ENCODE measurements at regions not wholly inside any gene's neighbourhood (a gene's known extent, or its start where the extent isn't known, plus 50 kb on each side); places are given as distances from the start of the nearest gene placed in this dataset.

DNA sequence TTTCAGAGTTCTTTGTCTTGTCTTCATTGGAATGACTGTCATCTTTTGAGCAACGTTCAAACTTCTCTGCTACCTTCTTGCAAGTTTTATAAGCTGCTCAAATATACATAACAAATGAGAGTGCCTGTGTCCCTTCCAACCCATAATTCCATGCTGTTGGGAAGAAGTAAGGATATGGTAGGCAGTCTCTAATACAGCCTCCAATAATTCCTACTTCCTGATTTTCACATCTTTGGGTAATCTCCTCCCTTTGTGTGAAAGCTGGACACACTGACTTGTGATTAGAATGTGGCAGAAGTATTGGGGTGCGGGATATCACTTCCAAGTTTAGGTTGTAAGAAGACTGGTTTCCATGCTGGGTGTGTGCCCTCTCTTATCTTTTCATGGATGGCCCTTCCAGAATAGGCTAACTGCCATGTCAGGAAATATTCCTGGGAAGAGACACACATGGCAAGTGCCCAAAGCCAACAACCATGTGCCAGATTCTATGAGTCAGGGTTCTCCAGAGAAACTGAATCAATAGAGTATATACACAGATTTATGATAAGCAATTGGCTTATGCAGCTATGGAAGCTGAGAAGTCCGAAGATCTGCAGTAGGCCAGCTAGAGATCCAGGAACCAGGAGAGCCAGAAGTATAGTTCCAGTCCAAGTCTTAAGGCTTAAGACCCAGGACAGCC is 531.3 kb downstream of the NTRK2 start:
- TF ChIP-seq CTCF (IDR thresholded peaks at IDR 0.05; ENCODE audit: borderline replicate concordance, insufficient read depth, low read depth, low read length): no peak
- H3K4me3 ChIP-seq (ENCODE audit: low read depth, low read length): no peak overlapping the region

- no peak for TF ChIP-seq CTCF (IDR thresholded peaks at IDR 0.05; ENCODE audit: borderline replicate concordance, insufficient read depth, low read depth, low read length)
Observed at GRCh38 chr9:85199866-85200495, 530.5 kb downstream of the NTRK2 start.

GRCh38 chr9:85192750-85193149 is 523.2 kb downstream of the NTRK2 start:
- no peak overlapping the region for H3K4me3 ChIP-seq (ENCODE audit: low read depth, low read length)
- TF ChIP-seq CTCF (IDR thresholded peaks at IDR 0.05; ENCODE audit: borderline replicate concordance, insufficient read depth, low read depth, low read length): no peak

More at GRCh38 chr9:85199866-85200495, 530.5 kb downstream of the NTRK2 start:
- no peak overlapping the region for H3K4me3 ChIP-seq (ENCODE audit: low read depth, low read length)

GRCh38 chr9:85186218-85186585 is 516.7 kb downstream of the NTRK2 start:
- no peak for TF ChIP-seq CTCF (IDR thresholded peaks at IDR 0.05; ENCODE audit: borderline replicate concordance, insufficient read depth, low read depth, low read length)
- no peak overlapping the region for H3K4me3 ChIP-seq (ENCODE audit: low read depth, low read length)

DNA sequence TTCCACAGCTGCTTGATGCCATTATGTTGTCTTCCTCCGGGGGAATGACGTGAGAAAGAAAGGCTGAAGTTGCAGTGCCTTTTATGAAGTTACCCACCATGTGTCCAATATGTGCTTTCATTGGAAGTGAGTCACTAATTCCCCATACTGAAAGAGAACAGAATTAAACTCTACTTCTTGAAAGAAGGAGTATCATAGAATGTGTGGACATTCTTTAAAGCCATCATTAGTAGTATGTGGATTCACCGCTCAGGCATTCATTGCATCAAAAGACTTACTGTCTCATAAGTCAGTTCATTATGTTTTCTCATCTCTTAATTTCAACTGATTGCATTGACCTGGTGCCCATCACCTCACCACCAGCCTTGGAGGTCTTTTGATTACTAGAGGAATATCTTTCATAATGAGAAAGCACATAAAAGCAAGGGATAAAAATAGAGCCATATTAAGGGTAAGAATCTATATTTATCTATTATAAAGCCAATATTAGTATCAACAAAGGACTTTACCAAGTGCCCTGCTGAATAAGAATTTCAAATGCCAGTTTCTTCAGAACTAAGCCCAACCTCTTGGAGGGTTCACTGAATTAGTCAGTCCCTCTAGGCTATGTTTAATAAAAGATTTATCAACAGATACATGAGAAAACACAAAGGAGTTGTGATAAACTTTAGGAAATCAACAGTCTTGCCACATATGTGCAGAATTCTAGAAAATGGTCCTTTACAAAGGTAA is 516.1 kb downstream of the NTRK2 start:
- H3K4me3 ChIP-seq (ENCODE audit: low read depth, low read length): no peak overlapping the region

DNA sequence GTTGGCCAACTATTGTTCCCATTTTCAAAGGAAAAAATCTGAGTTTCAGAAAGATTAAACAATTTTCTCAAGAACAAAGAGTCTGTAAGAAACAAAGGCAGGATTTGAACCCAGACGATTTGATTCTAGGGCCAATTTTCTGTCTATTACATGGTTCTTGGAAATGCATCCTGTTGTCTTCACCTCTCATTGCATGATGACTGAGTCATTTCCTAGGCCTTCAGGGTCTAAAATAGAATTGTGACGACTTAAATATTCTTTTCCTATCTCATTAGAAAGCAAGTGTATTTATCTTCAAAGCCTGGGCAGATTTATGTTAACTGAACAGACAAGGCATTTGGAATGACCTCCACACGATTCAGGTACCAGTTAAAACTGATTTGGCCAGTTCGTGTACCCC is 512.9 kb downstream of the NTRK2 start:
- H3K4me3 ChIP-seq (ENCODE audit: low read depth, low read length): no peak overlapping the region
- no peak for TF ChIP-seq CTCF (IDR thresholded peaks at IDR 0.05; ENCODE audit: borderline replicate concordance, insufficient read depth, low read depth, low read length)

More for the DNA sequence above, 516.1 kb downstream of the NTRK2 start:
- no peak for TF ChIP-seq CTCF (IDR thresholded peaks at IDR 0.05; ENCODE audit: borderline replicate concordance, insufficient read depth, low read depth, low read length)

Data from GM12875 (cell line).